NOMO-1 treated with dmso at 0.1 percent for 144 hours (cell line): ENCODE measurements at regions not wholly inside any gene's neighbourhood (a gene's known extent, or its start where the extent isn't known, plus 50 kb on each side); places are given as distances from the start of the nearest gene placed in this dataset.
"Not testable (repeated sequence)": the region's sequence is repeated elsewhere in the genome, so short reads cannot be mapped to it uniquely, and the experiment has no call there.

ENCODE experiments used
- DNase-seq: peaks from one replicate; lab custom pipeline; 2025; ENCODE audit not compliant: unreplicated experiment; lab: John Stamatoyannopoulos, UW

DNA sequence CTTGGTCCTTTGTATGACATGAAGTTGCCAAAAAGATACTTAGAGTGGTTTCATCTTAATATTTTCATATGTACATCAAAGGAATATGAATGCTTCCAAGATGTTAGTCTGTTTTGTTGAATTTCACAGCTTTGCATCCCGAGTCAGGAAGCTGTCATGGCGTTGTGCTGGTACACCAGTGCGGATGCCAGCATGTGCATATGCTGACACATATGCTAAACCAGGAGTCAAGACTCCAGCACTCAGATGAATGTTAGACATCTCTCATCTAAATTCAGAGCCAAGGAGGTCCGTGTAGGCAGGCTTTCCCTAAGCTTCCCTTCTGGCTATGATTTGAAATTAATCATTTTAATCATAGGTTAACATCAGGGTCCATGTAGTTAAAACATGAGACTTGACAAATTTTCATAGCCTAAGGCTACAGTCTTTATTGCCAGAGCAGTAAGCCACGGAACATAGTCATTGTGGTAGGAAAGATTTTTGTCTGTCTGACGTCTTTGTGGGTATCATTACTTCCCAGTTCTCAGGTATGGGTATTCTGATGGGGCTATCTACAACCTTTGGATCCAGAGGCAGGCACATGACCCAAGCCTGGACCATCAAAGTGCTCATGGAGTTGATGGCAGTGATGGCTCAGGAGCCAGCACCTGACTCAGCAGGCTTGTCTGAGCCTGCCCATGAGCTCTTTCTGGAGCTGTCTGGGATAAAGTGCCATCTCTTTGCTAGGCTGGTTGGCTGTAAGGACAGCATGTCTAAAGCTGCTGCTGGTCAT lies 246.1 kb downstream of the KCNRG start:
- DNase-seq: no peak

DNA sequence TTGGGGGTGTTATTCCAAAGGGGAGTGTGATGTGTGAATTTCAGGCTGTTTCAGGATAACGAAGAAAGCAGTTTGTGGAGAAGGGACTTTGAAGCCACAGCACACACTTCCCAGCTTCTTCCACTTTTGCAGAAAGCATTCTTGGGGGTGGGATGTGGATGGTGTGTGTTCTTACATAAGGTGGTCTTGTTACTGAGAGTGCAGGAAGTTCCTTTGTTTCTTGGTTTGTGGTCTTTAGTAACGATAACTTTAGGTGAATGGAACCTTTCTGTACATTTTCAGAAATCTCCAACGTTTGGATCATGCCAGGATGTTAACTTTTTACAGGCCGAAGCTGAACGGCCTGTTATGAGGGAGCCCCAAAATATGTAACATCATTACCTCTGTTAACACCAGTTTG lies 251.8 kb downstream of the KCNRG start:
- no peak for DNase-seq

DNA sequence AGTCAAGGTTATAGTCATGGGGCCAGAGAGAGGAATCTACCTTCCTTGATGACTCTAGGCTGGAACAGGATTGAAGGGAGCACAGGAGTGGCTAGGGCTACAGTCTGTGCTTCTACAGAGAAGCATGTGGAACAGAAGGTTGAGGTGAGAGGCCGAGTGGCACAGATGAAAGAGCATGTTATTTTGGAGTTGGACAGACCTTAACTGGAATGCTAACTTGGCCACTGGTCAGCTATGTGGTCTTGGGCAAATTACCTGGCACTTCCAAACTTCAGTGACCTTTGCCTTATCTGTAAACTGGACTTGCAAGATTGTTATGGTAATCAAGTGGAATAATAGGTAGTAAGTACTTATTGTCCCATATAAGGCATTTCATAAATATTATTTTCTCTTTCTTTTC lies 252.7 kb downstream of the KCNRG start:
- no peak for DNase-seq

DNA sequence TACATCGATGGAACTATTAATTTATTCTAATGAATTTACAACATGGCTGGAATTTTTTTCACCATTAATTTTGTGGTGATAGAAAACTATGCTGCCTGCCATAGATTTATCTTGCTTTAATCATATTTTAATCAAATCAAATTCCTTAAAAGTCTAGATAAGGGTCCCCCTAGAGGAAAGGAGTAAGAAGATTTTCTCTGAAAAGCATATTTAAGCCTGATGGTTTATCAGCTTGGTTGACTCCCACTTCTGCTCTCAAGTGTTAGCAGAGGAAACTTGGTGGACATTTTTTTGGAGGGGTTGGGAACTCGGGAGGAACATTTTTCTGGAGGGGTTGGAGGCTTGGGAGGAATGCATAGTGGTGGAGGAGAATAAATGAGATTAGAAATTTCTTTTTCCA lies 253.3 kb downstream of the KCNRG start:
- DNase-seq: no peak

DNA sequence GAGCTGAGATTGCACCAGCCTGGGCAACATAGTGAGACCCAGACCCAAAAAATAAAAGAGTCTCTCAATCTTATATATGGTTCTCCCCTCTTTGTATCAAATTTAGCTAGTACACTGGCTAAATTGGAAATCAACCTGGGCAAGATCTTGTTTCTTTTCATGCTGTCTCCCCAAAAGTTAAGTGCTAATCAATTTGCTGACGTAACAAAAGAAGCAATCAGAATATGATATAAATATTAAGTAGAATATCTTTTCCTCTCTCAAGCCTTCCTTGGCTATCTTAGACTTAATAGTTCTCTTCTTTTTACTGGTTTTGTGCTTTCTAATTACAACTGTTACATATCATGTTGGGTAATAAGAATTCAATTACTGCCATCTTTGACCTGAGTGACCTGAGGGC lies 258.9 kb downstream of the KCNRG start:
- DNase-seq: no peak

DNA sequence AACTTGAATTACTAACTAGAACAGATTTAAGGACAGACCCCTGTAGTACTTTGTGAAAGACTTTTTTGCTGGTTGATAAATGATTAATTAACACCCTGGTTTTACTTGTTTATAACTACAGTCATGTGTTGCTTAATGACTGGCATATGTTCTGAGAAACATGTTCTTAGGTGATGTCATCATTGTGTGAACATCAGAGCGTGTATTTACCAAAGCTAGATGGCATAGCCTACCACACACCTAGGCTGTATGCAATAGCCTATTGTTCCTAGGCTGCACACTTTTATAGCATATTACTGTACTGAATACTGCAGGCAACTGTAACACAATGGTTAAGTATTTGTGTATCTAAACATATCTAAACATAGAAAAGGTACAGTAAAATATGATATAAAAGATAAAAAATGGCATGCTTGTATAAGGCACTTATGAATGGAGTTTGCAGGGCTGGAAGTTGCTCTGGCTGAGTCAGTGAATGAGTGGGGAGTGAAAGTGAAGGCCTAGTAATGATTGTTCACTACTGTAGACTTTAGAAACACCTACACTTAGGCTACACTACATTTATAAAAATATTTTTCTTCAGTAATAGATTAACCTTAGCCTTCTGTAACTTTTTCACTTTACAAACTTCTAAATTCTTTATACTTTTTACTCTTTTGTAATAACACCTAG lies 260.3 kb downstream of the KCNRG start:
- DNase-seq: no peak

DNA sequence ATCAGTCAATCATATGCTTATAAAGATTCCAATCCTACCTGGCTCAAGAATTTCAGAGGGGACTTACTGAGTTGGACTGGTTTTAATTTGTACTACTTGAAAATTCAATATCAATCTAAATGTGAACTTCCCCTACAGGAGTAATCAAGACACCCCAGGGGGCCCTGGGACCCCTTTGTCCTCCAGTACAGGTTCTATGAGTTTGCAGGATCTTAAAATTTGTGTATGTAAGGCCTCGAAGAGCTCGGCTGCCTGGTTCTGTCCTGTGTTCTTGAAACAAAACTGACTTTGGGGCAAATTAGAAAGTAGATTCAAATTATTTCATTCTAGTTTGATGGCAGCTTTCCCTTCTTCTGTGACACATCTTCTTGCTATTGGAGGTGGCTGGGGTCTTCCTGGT lies 261.3 kb downstream of the KCNRG start:
- DNase-seq: no peak

DNA sequence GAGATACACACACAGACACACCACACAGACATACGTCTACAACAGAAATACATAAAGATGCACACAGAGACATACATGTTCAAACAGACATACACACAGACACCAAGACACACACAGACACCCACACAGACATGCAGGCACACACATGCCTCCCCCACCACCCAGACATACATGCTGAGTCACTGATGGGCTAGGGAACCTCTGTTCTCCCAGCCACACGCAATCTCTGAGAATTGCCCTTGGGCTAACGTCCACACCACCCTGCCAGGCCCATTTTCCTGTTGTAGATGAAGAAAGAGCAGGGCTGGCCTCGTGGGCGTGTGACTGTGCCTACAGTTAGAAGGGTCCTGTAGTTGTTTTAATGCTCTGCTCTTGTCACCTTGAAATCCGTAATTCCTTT lies 261.9 kb downstream of the KCNRG start:
- no peak for DNase-seq

DNA sequence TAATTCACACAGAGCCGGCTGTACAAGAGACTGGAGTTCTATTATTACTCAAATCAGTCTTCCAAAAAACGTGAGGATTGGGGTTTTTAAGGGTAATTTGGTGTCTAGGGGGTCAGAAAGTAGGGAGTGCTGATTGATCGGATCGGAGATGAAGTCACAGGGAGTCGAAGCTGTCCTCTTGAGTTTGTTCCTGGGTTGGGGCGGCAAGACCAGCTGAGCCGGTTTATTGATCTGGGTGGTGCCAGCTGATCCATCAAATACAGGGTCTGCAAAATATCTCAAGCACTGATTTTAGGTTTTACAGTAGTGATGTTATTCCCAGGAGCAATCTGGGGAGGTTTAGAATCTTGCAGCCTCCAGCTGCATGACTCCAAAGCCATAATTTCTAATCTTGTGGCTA lies 262.7 kb downstream of the KCNRG start:
- no peak for DNase-seq

DNA sequence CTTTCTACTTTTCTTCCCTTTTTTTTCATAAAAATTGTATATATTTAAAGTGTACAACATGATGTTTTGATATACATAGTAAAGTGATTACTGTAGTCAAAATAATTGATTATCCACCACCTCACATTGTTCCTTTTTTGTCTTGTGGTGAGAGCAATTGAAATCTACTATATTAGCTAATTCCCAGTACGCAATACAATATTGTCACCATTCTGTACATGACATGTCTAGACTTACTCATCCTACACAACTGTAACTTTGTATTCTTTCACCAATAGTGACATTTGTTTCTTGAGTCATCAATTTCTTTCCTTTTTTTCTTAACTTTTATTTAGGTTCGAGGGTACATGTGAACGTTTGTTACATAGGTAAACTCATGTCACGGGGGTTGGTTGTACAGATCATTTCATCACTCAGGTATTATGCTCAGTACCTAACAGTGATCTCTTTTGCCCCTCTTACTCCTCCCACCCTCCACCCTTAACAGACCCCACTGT lies 265.2 kb downstream of the KCNRG start:
- no peak for DNase-seq

DNA sequence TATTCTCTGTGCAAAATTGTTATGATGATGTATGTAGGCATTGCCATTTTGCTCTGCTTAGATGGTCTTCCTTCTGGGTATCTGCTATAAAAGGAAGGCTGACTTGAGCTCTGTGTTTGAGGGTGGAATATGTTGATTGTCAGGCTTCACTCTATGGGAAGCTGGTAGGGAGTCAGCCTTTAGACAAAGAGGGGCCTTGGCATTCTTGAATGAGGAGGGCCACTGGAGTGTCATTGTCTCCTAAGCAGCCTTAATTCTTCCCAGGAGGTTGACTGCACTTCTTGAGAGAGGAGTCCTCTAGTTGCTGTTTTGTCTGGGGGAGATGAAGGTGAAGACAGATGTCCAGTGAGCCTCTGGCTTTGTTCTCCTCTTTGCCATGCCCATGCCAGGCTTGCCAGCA lies 266.8 kb downstream of the KCNRG start:
- no peak for DNase-seq

DNA sequence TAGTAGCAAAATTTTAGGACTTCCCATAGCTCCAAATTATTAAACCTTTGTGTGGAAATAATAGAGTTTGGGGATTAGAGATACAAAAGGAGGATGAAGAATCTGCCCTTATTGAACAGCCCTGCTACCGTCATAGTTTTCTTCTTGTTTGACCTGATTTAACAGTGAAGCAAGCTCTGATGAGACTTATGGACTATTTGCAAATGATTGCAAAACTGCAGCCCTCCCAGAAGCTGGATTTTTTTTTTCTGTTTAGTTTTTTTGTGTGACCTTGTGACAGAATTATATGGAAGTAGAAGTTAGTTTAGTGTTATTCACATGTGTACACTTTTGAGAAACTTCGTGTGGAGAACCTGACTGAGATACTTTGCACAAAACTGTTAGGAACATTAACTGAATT lies 267.8 kb downstream of the KCNRG start:
- no peak for DNase-seq

DNA sequence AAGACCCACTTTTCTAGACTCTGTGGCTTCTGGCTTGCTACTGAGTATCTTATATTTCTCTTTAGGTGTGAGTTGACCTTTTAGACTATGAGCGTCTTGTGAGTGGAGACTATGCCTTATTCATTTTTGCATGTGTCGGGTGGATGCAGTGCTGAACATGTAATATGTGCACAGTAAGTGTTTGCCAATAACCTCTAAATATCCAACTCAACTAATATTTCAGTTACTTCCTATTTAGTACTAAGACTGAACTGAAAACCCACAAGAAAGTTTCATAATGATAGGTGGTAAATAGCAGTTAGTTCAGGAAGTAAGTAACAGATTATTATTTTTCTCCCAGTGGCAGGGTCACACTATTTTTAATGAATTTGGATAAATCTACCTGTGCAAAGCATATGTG lies 269.3 kb downstream of the KCNRG start:
- peak; percentile 44 for DNase-seq

DNA sequence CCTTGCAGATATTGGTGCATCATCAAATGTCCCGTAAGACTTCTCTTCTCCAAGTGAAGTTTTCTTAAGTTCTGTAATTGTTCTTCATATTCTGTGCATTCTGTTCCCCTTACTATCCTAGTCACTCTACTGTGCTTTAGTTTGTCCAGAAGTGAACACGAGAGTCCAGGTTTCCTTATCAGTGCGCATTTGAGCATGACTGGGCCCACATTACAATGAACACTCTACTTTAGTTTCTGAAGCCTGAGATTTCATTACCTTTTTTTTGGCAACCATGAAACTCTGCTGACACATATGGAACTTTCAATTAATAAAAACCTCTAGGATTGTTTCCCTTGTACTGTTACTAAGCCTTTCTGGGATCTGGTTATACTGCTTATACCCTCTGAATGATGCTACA lies 270.0 kb downstream of the KCNRG start:
- no peak for DNase-seq

DNA sequence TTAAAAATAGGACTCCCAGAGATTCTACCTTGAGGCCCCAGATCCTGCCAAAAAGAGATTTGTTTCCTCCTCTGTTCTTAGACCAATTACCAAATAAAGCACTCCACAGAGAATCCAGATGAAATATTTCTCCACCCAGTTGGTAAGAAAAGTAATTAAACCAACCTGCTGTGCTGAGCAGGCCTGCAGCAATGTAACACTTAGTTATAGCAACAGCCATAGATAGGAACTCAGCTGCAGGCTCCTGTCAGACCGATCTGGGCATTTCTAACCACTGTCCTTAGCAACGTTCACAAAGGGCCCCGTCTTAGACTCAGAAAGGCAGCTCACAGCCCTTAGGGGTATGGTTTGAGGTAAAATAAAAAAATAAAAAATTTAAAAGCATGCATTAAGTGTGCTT lies 271.1 kb downstream of the KCNRG start:
- no peak for DNase-seq

DNA sequence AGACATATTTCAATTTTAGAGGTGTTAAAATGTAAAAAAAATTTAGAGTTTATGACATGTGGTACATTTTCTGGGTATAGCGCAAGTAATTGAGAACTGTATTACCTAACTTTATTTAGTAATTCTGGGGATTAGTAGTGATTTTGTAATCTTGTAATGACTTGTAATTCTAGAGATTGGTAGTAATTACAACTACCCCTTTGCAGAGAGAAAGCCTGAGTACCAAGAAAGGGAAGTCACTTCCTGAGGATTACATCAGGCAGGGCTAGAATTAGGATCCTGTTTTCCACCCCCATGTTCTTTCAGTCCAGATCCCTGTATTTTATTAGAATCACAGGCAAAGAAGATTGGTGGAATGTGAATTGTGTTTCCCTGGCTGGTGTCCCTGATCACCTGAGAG lies 274.9 kb downstream of the KCNRG start:
- peak; percentile 54 for DNase-seq

DNA sequence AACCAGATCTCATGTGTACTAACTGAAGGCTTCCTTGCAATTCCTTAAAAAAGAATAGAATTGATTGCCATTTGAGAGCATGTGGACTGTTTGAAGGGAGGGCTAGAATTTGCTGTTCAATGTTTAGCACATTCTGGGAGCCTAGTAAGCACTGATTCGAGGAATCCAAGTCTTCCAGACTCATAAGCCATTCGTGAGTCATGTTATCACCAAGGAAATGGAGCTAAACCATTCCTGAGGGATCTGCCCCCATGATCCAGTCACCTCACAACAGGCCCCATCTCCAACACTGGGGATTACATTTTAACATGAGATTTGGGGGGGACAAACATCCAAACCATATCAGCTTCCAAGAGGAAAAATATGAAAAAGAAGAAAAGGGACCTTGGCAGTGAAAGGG lies 276.4 kb downstream of the KCNRG start:
- no peak for DNase-seq

DNA sequence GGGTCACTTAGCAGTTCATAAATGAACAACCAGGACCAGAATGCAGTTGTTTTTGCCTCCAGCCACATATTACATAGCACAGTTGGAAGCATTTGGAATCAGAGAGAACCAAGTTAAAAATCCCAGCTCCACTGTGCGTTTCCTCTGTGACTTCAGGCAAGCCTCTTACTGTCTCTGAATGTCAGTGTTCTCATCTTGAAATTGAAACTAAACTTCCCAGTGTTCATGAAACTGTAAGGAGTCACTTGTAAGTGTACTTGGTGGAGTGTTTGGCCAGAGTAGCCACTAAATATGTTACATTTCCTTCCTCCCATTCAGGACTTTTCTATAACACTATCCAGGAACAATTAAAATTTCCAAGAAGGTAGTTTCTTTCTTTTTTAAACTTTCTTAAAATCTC lies 276.8 kb downstream of the KCNRG start:
- DNase-seq: no peak

DNA sequence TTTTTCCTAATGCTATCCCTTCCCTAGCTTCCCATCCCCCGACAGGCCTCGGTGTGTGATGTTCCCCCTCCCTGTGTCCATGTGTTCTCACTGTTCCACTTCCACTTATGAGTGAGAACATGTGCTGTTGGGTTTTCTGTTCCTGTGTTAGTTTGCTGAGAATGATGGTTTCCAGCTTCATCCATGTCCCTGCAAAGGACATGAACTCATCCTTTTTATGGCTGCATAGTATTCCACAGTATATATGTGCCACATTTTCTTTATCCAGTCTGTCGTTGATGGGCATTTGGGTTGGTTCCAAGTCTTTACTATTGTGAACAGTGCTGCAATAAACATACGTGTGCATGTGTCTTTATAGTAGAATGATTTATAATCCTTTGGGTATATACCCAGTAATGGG lies 279.2 kb downstream of the KCNRG start:
- not testable (repeated sequence) for DNase-seq

DNA sequence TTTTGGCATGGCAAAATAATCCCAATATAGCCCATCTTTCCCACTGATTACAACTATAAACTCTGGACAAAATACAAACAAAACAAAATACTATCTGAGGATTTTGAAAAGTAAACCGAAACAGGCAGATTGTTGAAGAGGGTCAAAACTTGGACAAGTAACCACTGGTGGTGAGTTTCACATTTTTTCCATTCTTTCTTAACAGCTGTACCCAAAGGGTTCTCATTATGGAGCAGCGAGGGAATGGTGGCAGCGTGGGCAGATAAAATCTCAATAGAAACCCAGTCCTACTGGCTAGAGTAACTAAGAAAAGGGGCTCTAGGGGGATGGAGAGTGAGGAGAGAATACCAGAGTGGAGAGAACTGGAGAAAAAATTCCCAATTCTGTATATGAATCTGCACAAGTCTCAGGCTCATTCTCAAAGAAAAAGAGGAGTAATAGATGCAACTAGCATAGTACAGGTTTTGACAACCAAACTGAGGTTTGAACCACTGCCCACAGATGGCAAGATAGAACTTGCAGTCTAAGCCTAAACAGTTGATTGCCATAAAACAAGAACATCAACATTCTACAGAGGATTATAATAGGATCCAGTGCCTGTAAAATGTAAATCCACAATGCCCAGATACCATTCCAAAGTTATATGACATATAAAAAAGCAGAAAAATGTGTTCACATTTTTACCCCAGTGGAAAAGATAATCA lies 284.5 kb downstream of the KCNRG start:
- DNase-seq: no peak

DNA sequence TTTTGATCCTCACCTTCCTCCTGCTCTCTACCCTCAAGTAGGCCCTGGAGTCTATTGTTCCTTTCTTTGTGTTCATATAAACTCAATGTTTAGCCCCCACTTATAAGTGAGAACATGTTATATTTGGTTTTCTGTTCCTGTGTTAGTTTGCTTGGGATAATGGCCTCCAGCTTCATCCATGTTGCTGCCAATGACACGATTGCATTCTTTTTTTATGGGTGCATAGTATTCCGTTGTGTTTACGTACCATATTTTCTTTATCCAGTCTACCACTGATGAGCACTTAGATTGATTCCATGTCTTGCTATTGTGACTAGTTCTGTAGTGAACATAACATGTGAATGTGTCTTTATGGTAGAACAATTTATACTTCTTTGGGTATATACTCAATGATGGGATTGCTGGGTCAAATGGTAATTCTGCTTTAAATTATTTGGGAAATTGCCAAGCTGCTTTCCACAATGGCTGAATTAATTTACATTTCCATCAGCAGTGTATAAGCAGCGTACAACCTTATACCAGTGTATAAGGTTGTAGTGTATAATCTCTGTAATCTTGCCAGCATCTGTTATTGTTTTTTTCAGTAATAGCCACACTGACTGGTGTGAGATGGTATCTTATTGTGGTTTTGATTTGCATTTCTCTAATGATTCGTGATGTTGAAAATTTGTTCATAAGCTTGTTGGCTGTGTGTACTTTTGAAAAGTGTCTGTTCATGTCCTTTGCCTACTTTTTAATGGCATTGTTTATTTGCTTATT lies 288.9 kb downstream of the KCNRG start:
- no peak for DNase-seq
